Inflammatory macrophage (primary cell): ENCODE measurements at regions not wholly inside any gene's neighbourhood (a gene's known extent, or its start where the extent isn't known, plus 50 kb on each side); places are given as distances from the start of the nearest gene placed in this dataset.

ENCODE experiments used
- DNase-seq, 2 donors: peaks; one replicate each; pipeline ENCODE4 v3.0.0-alpha.2; 2020 to 2022

DNA sequence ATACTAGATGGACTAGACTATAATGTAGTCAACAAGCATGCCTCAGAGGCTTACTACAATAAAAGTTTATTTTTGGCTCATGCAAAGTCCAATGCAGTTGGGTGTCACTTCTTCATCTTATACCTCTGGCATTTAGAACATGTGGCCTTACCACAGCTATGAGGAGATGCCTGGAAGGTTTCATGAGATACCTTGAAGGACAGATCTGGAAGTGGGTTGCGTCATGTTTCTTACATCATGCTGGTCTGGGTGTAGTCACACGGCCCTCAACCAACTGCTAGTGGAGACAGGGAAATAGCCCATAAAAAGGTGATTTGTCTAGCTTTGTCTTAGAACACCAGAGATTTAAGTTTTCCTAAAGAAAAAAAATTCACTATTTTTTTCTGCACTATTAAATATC is 91.7 kb upstream of the MMADHC start:
- no peak for DNase-seq

DNA sequence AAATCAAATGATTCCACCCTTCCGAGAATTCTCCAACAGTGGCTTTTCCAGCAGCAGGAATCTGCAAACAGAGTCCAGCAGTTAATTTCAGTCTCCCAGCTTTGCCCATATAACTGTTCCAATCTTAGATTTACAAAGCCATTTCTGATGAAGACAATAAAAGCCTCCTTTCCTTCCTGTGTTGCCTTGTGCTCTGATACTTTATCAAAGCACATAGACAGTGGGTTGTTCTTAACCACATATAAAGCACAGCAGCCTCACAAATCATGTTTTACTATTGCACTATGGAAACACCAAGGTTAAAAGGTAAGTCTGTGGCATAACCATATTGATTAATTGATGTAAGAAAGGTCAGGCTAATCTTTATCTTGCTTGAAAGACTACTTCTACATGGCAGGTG is 89.8 kb upstream of the MMADHC start:
- DNase-seq: no peak

DNA sequence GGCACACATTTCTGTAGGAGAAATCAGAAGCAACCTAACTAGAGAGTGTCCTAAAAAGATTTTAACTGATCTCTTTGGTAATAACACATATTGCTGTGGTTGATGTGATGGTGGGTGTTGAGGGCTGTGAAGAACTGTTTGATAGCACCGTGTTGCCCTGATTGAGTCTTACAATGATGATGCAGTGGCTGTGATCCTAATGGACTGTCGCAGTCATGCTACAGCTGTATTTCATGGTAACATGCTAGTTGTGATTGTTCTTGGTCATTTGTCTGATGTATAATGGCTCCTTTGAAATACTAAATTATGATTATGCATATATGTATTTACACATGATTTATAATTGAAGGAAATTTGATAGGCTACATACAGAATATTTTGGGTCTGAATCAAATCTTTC is 82.5 kb upstream of the MMADHC start:
- no peak for DNase-seq

DNA sequence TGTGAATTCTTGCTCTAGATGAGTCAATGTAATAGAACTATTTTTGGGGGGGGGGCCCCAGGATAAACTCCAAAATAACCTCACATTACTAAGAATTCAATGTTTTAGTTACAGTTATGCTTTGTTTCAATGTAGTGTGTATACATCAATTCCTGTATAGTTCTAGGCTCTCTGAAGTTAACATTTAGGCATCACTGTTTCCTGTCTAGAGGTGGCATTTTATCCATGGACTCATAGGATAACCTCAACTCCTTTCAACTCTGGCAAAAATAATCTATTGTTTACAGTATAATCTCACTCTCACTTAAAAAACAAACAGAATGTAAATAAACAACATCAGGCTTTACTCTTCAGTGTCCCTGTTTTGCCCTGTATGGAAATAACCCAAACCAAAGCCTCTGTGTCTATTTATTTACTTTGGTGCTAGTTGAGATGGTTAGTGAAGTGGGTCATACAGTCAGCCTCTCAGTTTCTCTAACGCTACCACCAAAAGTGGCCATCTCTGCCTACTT is 79.3 kb upstream of the MMADHC start:
- no peak for DNase-seq

DNA sequence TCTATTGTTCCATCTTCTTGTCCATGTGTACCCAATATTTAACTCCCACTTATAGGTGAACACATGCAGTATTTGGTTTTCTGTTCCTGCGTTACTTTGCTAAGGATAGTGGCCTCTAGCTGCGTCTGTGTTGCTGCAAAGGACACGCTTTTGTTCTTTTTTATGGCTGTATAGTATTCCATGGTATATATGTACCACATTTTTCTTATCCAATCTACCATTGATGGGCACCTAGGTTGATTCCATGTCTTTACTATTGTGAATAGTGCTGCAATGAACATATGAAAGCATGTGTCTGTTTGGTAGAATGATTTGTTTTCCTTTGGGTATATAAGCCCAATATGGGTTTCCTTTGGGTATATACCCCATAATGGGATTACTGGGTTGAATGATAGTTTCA is 77.3 kb upstream of the MMADHC start:
- no peak for DNase-seq

DNA sequence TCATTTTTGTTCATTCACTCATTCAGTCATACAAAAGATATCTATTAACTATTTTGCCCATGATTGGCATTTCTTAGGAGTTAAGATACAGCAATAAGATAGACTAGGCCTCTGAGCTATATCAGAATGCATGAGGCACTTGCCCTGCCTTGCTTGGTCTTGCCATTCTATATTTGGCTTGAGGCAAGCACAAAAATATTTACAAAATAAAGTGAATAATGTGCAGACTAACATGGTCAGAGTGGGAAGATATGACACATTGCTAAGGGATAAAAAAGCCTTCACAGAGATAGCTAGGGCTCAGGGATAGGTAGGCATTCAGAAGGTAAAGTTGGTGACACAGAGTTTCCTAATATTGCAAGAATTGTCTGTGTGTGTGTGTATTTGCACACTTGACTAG is 75.0 kb upstream of the MMADHC start:
- no peak for DNase-seq

DNA sequence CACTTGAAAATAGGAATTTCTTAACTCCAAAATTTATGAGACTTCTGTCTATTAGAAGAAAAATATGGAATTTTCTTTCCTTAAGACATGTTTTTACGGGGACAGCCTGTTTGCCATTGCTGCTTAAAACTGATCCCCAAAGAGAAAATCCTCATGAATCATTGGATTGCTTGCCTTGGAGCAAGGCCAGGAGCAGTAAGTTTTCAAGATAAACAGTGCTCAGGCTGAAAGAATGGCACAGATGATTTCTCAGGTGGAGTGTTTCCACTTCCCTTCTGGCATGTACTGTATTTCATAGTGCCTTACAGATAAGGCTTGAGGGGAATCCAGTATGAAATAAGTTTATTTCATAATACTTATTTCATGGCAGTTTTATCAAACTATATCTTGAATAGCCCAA is 74.3 kb upstream of the MMADHC start:
- no peak for DNase-seq

DNA sequence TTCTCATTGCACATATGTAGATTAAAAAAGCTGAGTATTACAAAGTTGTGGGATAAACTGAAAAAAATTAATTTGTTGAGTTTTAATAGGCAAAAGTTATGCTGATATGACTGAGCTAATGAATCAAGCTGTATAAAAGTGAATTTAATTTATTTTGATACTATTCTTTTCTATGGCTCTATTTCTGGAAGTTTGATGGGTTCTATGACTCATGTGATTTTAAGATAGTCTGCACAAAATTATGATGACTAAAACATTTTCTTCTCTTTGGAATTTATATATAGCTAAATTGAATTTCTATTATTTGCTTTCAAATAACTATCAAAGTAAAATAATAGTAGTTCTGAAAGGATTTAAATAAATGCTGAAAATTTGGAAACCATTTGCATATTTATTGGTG is 71.0 kb upstream of the MMADHC start:
- no peak for DNase-seq

DNA sequence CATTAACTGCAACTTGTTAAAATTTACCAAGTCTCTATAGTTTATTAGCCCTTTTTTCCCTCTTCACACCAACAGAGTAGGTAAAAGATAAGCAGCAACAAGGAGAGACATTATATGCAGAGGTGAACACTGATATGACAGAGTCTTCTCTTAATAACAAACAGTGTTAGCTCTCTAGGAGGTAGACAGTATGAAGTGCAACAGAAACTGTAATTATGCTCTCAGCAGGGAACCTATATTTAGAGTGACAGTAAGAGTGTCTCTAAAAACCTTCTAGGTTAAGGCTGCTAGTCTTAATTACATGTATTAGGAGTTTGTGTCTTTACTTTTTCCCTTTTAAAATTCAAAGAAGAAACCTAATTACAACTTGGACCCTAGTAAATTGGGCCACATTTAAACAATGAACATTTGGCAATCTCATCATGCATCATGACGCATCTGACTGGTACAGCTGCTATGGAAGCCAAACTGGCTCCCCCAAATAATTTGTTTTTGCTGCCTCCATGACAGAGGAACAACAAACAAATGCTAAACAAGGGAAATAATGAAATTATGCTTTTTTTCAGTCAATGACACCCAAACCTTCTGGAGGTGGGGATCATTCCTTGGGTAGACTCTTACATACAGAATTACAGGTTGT is 69.9 kb upstream of the MMADHC start:
- no peak for DNase-seq

DNA sequence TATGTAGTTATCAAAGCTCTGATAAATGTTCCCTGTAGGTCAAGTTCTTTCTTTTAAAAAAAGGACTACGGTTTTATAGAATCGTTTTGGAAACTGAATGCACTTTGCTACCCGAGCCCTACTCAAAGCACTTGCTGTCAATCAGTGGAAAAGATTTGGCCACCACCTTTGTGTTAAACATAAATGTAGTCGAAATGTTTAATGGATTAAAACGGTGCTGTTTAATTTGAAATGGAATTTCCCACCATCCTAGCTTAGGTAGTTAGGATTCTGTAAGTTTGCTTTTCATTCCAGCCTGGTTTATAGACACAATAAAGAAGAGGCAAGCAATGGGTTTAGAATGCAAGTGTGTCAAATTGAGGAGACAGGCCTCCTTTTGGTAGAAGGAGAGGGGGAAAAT is 69.4 kb upstream of the MMADHC start:
- DNase-seq: no peak

DNA sequence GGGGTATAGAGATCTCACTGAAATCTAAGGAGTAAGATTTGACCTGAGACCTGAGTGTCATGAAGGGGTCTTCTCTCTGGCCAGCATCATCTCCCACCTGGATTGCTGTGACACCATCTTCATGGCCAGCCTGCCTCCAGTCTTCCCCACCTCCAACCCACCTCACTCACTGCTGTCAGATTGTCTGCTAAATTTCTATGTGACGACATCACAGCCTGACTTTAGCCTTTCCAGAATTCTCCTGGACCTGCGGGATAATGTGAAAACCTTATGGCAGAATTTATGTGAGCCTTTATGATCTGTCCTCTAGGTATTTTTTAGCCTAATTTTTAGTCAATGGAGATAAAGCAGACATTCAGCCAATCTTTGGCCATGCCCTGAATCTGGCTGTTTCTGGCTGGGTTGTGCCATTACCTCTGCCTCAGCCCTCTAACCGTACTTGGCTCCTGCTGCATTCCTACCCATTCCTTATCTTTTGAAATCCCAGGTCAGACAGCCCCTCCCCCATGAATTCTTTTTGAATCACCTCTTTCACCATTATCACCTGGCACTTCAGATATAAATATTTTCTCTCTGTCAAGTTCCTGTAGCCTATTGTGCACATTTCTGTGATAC is 66.4 kb upstream of the MMADHC start:
- no peak for DNase-seq

DNA sequence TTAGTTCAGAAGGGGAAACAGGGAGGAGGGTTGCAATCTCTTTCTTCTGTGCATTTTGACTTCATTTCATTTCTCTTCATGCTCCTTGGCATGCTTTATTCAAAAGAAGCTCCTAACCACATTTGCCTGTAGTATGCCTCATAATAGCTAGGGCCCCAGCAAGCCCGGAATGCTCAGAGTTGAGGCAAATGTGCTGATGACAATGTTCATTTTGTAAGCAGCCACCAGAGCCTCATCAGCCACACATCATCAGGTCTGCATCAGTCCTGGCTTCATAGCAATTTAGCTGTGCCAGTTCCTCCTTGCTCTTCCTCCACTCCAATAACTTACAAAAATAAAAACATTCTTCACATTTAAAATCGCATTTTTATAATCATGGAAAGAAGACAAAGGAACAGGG is 65.4 kb upstream of the MMADHC start:
- DNase-seq: no peak

DNA sequence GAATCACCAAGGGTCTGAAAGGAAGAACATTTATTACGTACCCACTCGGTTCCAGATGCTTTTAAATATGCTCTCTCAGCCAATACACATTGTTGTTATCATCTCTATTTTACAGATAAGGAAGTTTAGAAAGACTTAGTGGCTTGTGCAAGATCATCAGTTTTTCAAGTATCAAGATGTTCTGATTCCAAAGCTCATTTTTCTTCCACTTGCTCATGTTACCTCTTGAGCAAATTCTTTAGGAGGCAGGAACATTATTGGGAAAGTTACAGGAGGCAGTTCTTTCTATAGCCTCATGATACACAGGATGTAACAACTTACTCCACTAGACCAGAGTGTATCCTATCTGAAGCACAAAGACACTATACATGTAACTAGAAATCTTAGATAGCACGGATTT is 65.0 kb upstream of the MMADHC start:
- DNase-seq: no peak

DNA sequence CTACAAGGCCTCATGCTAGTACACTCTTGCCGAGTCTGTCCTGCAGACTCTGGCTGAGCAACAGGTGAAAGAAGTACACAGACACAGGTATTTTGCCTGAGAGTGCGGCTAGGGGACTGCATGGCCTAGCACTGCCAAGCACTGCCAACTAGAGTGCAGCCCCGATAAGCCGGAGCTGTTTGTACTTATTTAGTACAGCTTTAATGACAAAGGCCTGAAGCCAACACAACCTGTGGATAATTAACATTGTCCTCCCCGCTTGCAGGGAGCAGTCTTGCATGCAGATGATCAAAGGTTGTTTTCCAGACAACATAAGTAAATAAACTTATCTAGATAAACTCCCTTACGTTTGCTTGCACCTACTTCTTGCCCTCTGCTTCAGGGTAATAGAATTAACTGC is 63.7 kb upstream of the MMADHC start:
- no peak for DNase-seq

DNA sequence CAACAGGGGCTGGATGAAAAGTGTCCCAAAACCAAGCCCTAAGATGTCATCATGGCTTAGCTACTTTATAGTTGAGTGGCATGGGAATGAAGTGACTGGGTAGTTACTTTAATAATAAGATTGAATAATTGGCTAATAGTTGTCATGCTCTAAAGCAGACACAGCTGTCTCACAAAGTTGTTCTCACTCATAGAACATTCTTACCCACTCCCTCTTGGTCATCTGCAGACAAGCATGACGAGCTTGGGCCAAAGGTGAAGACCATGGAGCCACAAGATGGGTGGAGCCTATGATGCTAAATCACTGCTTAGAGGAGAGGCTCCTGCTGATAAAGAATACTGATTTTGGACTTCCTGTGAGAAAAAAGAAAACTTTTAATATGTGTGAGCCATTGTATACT is 62.4 kb upstream of the MMADHC start:
- DNase-seq: no peak

DNA sequence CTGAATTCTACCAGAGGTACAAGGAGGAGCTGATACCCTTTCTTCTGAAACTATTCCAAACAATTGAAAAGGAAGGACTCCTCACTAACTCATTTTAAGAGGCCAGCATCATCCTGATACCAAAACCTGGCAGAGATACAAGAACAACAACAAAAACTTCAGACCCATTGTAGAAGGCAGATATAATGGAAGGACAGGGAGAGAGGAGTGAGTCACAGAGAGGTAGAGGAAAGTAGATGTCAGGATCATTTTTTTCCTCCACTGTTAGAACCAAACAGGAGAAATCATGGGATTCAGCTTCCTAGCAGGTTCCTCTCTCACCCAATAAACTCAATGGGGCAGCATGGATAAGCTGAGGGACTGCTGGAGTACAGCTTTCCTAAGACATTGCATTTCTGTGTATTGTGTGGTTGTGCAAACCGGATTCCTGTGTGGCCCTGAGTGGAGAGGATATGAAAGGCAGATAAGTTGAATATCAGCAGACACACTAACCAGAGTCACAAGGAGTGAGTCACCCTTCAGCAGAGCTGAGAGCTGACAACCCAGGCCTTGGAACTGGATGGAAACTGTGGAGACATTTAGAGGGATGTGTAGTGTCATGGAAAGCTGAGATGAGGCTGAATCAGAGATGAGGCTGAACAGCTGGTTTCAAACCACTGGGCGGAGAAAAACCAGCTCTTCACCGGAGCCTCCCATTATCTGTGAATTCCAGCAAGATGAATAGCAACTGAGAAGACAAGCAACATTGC is 60.9 kb upstream of the MMADHC start:
- no peak for DNase-seq

DNA sequence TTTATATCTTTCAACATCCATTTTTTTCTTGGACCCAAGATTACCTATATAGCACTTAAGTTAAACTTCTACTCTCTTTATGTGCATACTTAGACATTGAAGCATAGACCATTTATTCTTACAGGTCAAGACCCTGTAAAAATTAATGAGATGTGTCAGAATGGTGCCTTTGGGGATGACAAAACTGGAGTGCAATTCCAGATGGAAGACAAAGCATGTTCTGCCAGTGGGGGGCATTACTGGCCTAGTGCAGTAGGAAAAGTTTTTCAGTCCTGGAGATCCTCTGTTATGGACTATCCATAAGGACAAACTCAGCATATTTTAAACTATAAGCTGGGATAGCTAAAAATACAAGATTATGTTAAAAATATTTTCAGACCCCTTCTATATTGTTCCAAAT is 57.8 kb upstream of the MMADHC start:
- DNase-seq: no peak
